ENCODE measurements at regions not wholly inside any gene's neighbourhood (a gene's known extent, or its start where the extent isn't known, plus 50 kb on each side); places are given as distances from the start of the nearest gene placed in this dataset.

- TF ChIP-seq CTCF (IDR thresholded peaks at IDR 0.05) (no peak), POLR2A (IDR thresholded peaks at IDR 0.05) (no peak)
These were observed 302.0 kb downstream of the ALDH8A1 start for GRCh38 chr6:134647861-134648260.
